Gastroesophageal sphincter (tissue), 4 donors: ENCODE measurements at regions not wholly inside any gene's neighbourhood (a gene's known extent, or its start where the extent isn't known, plus 50 kb on each side); places are given as distances from the start of the nearest gene placed in this dataset.
"Not testable (repeated sequence)": the region's sequence is repeated elsewhere in the genome, so short reads cannot be mapped to it uniquely, and the experiment has no call there.

Experiments used
- ATAC-seq: fragments of 150-250 bp; one replicate; pipeline ENCODE4 v1.9.1; 2016; ENCODE audit warnings: mild to moderate bottlenecking, moderate library complexity
- H3K27ac ChIP-seq, 4 donors: fragments of 200-600 bp; sonication (generic) in 3 of 4; 1 replicate in 3 of 4; 2 replicates in 1 of 4; pipeline ENCODE4 v1.5.1; 2016 to 2019
- H3K27me3 ChIP-seq: fragments of 200-600 bp; sonication (generic); one replicate; pipeline ENCODE4 v1.5.1; 2019
- H3K36me3 ChIP-seq, 2 donors: fragments of 200-600 bp; sonication (generic); one replicate each; pipeline ENCODE4 v1.5.1; 2019; ENCODE audit warnings: control low read depth in 1 of 2
- H3K4me1 ChIP-seq, 3 donors: fragments of 200-600 bp; sonication (generic); 1 replicate in 2 of 3; 2 replicates in 1 of 3; pipeline ENCODE4 v1.5.1; 2016 to 2019; ENCODE audit warnings: control low read depth in 2 of 3
- H3K4me3 ChIP-seq, 2 donors: fragments of 200-600 bp; sonication (generic); one replicate each; pipeline ENCODE4 v1.5.1; 2019; ENCODE audit warnings: mild to moderate bottlenecking in 1 of 2, moderate library complexity in 1 of 2
- H3K9me3 ChIP-seq, 3 donors: fragments of 200-600 bp; sonication (generic); one replicate each; pipeline ENCODE4 v1.5.1; 2017 to 2019; ENCODE audit warnings: control low read depth in 2 of 3
- EP300 ChIP-seq: sonication (generic); formaldehyde crosslinking; IDR thresholded peaks from one replicate; pipeline ENCODE4 v1.6.1; 2017; ENCODE audit warnings: antibody characterized with exemption, mild to moderate bottlenecking
- POLR2A ChIP-seq, 2 donors: fragments of 450-650 bp; IDR thresholded peaks; one replicate each; pipeline ENCODE4 v1.6.1; 2017; ENCODE audit warnings: antibody characterized with exemption in 2 of 2, mild to moderate bottlenecking in 2 of 2, moderate library complexity in 1 of 2
- POLR2AphosphoS5 ChIP-seq: sonication (generic); formaldehyde crosslinking; IDR thresholded peaks from one replicate; pipeline ENCODE4 v1.6.1; 2017; ENCODE audit warnings: antibody characterized with exemption
- WGBS, 2 donors: methylation state at CpG; one replicate each; pipeline ENCODE4 v1.1.5; 2018; ENCODE audit warnings: low coverage in 1 of 2; 5-methylcytosine and 5-hydroxymethylcytosine counted together
- TF ChIP-seq, protein P1 (sequence below), 4 experiments: fragments of 200-600 bp in 2 of 4; fragments of 450-650 bp in 2 of 4; sonication (generic) in 1 of 4; IDR thresholded peaks; one replicate each; pipeline ENCODE4 v1.5.1; 2017 to 2019; ENCODE audit warnings: antibody characterized with exemption in 4 of 4, mild to moderate bottlenecking in 2 of 4, moderate library complexity in 2 of 4

DNA sequence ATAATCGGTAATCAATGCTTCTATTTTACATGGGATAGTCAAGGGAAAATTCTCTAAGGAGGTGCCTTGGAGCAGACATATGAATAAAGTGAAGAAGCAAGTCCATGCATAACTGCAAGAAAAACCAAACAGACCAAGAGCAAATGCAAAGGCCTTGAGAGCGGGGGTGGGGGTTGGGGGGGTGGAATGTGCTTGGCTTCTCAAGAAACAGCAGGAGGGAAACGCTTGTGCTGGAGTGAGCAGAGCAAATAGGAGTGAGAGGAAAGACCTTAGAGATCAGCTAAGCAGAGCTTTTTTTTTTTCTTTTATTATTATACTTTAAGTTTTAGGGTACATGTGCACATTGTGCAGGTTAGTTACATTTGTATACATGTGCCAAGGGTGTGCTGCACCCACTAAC is 260.8 kb downstream of the ARPP21 start:
- ATAC-seq: no peak
- H3K4me1 ChIP-seq: no peaks in the 10 kb centered on the region
- WGBS, 2 donors: 58 to 73% methylated on average over 3 of the region's 3 CpGs
- no peaks in the 10 kb centered on the region for H3K9me3 ChIP-seq
- no peak overlapping the region for H3K4me3 ChIP-seq
- TF ChIP-seq, protein P1, sequence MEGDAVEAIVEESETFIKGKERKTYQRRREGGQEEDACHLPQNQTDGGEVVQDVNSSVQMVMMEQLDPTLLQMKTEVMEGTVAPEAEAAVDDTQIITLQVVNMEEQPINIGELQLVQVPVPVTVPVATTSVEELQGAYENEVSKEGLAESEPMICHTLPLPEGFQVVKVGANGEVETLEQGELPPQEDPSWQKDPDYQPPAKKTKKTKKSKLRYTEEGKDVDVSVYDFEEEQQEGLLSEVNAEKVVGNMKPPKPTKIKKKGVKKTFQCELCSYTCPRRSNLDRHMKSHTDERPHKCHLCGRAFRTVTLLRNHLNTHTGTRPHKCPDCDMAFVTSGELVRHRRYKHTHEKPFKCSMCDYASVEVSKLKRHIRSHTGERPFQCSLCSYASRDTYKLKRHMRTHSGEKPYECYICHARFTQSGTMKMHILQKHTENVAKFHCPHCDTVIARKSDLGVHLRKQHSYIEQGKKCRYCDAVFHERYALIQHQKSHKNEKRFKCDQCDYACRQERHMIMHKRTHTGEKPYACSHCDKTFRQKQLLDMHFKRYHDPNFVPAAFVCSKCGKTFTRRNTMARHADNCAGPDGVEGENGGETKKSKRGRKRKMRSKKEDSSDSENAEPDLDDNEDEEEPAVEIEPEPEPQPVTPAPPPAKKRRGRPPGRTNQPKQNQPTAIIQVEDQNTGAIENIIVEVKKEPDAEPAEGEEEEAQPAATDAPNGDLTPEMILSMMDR (IDR thresholded peaks at IDR 0.05): no peak
- TF ChIP-seq EP300: no peak
- TF ChIP-seq POLR2AphosphoS5: no peak
- no peak for TF ChIP-seq POLR2A (IDR thresholded peaks at IDR 0.05)
- H3K27ac ChIP-seq: no peak overlapping the region
- H3K27me3 ChIP-seq: no peaks in the 10 kb centered on the region
- no peaks in the 10 kb centered on the region for H3K36me3 ChIP-seq

DNA sequence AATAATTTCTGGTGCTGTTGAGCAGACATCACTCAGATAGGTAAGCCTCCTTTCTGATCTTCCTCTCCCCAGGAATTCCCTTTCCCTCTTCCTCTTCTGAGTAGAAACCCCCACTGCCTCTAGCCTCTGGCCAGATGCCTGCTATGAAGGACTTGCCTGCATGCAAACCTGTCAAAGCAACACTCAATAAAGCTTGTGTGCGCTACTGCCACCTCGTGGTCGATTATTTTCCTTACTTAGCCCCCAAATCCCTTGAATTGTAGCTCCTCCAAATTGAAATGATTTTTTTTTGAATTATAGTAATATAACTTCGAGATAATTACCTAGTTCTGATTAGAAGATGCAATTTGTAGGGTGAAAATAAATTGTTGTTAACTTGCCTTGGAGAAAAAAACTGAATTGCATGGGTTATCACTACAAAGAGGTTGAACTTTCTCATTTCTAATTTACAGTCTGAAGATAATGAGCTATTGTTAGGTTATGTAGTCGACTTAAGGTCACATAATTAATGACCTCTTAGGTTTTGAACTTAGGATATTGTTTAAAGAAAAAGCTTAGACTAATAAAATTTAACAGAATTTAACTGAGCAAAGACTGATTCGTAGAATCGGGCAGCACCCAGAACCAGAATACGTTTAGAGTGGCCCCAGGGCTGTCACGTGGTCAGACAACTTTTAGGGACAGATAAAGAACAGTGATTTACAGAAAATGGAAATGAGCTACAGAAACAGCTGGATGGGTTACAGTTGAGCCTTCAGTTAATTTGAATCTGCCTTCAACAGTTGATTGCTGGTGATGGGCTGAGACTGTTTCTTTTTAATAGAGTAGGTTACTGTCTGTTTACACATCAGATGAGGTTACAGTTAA is 269.3 kb downstream of the ARPP21 start:
- no peak overlapping the region for H3K27ac ChIP-seq
- H3K4me3 ChIP-seq: no peak overlapping the region
- no peak for TF ChIP-seq POLR2A (IDR thresholded peaks at IDR 0.05)
- TF ChIP-seq, protein P1 (IDR thresholded peaks at IDR 0.05): peak; percentile 12 to 71 (median 30)
- no peaks in the 10 kb centered on the region for H3K36me3 ChIP-seq
- no peak for ATAC-seq
- no peaks in the 10 kb centered on the region for H3K9me3 ChIP-seq
- WGBS, 2 donors: 34 to 37% methylated on average over 9 of the region's 9 CpGs
- H3K27me3 ChIP-seq: no peaks in the 10 kb centered on the region
- no peaks in the 10 kb centered on the region for H3K4me1 ChIP-seq

DNA sequence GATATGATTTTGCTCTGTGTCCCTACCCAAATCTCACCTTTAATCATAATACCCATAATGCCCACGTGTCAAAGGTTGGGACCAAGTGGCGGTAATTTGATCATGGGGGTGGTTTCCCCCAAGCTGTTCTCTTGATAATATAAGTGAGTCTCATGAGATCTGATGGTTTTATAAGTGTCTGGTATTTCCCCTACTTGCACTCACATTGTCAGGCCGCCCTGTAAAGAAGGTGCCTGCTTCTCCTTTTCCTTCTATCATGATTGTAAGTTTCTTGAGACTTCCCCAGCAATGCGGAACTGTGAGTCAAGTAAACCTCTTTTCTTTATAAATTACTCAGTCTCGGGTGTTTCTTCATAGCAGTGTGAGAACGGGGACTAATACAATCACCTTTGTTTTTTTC is 279.8 kb downstream of the ARPP21 start:
- H3K4me1 ChIP-seq: no peaks in the 10 kb centered on the region
- 88 to 92% methylated on average over 6 of the region's 6 CpGs for WGBS, 2 donors
- H3K27ac ChIP-seq: no peak overlapping the region
- no peak for ATAC-seq
- H3K4me3 ChIP-seq: no peak overlapping the region
- no peaks in the 10 kb centered on the region for H3K36me3 ChIP-seq
- peaks cover 4% of the 10 kb centered on the region for H3K27me3 ChIP-seq
- TF ChIP-seq, protein P1 (IDR thresholded peaks at IDR 0.05): no peak
- TF ChIP-seq POLR2A (IDR thresholded peaks at IDR 0.05) (no peak), EP300 (no peak), POLR2AphosphoS5 (no peak)
- H3K9me3 ChIP-seq: peaks cover 0 to 24% (median 0%) of the 10 kb centered on the region in 3 donors

DNA sequence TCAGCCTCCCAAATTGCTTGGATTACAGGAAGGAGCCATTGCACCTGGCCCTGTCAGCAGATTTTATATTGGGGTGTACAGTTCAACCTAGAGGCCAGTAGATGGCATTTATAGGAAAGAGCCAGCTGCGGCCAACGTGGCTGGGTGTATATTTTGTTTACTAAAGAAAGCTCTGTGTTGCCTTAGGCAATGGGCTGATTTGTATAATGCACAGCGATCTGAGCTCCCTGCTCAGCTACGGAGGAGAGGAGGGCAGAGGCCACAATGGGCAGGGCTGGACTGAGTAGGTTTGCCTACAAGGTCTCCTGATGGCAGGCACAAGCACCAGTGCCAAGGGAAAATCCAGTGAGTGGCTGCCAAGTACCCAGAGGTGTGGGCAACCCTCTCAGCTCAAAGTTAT is 282.4 kb downstream of the ARPP21 start:
- H3K36me3 ChIP-seq: no peaks in the 10 kb centered on the region
- no peaks in the 10 kb centered on the region for H3K4me1 ChIP-seq
- H3K27ac ChIP-seq: no peak overlapping the region
- ATAC-seq: no peak
- no peak overlapping the region for H3K4me3 ChIP-seq
- H3K27me3 ChIP-seq: peaks cover 4% of the 10 kb centered on the region
- WGBS, 2 donors: 87% methylated on average over 3 of the region's 4 CpGs; no CpG with 5 or more reads in 1 of the 2 donors
- TF ChIP-seq POLR2A (IDR thresholded peaks at IDR 0.05) (no peak), EP300 (no peak), POLR2AphosphoS5 (no peak)
- TF ChIP-seq, protein P1 (IDR thresholded peaks at IDR 0.05): no peak
- peaks cover 0 to 24% (median 0%) of the 10 kb centered on the region in 3 donors for H3K9me3 ChIP-seq

DNA sequence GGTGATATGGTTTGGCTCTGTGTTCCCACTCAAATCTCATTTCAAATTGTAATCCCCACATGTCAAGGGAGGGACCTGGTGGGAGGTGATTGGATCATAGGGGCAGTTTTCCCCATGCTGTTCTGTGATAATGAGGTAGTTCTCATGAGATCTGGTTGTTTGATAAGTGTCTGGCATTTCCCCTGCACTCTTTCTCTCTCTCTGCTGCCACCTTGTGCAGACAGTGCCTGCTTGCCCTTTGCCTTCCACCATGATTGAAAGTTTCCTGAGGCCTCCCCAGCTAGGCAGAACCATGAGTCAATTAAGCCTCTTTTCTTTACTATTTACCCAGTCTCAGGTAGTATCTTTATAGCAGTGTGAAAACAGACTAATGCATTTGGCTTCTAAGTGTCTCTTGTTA is 284.7 kb downstream of the ARPP21 start:
- H3K4me3 ChIP-seq, H3K27ac ChIP-seq, ATAC-seq, H3K4me1 ChIP-seq, H3K36me3 ChIP-seq, H3K27me3 ChIP-seq: not testable (repeated sequence)
- H3K9me3 ChIP-seq: peaks cover 0 to 24% (median 0%) of the 10 kb centered on the region in 3 donors
